Keratinocyte (primary cell): ENCODE measurements at regions not wholly inside any gene's neighbourhood (a gene's known extent, or its start where the extent isn't known, plus 50 kb on each side); places are given as distances from the start of the nearest gene placed in this dataset.

ENCODE experiments used
- EZH2 ChIP-seq: IDR thresholded peaks from one replicate; pipeline ENCODE4 v1.6.1; 2012; ENCODE audit warnings: inconsistent platforms, mild to moderate bottlenecking, low read length, moderate library complexity
- TF ChIP-seq, protein P1 (sequence below), 3 experiments: IDR thresholded peaks in 1 of 3; conservative IDR thresholded peaks in 1 of 3; optimal IDR thresholded peaks in 1 of 3; 2 replicates in 2 of 3; 3 replicates in 1 of 3; pipeline versions ENCODE3 to v1.5.1; 2011; ENCODE audit warnings: low read length in 3 of 3, mild to moderate bottlenecking in 3 of 3, moderate library complexity in 2 of 3, control low read depth in 1 of 3, inconsistent platforms in 1 of 3; ENCODE audit not compliant: insufficient read depth in 2 of 3; ENCODE audit errors: extremely low read depth in 1 of 3

DNA sequence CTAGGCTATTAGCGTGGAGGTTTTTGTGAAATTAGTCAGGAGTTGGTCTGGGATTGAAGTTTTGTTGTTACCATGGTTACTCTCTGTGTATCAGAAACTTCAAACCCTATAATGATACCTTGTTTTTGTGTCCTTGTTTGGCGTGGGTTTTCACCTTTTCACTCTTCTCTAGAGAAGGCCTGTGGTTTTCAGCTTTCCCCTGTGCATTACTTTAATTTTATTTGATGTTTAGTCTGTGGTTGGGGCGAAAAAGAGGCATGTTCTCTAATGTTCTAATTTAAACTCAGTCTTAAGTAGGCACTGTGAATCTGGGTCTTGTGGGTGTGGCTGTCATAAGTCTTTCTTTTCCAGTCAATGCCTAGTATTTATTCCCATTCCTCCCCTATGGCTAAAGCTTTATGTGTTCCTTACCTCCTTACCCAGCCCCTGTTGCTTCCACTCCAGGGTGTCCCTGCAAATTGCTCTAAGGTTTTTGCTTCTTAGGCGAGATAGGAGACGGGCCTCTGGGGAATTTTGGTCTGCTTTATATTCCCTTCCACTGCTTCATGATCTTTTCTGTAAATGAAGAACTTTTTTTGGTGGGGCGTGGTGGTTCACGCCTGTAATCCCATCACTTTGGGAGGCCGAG lies 125.1 kb upstream of the XIST start:
- no peak for TF ChIP-seq EZH2
- TF ChIP-seq, protein P1, sequence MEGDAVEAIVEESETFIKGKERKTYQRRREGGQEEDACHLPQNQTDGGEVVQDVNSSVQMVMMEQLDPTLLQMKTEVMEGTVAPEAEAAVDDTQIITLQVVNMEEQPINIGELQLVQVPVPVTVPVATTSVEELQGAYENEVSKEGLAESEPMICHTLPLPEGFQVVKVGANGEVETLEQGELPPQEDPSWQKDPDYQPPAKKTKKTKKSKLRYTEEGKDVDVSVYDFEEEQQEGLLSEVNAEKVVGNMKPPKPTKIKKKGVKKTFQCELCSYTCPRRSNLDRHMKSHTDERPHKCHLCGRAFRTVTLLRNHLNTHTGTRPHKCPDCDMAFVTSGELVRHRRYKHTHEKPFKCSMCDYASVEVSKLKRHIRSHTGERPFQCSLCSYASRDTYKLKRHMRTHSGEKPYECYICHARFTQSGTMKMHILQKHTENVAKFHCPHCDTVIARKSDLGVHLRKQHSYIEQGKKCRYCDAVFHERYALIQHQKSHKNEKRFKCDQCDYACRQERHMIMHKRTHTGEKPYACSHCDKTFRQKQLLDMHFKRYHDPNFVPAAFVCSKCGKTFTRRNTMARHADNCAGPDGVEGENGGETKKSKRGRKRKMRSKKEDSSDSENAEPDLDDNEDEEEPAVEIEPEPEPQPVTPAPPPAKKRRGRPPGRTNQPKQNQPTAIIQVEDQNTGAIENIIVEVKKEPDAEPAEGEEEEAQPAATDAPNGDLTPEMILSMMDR (optimal IDR thresholded peaks at IDR 0.05 in 1 of 3, IDR thresholded peaks at IDR 0.05 in 1 of 3, conservative IDR thresholded peaks at IDR 0.05 in 1 of 3; ENCODE audit: extremely low read depth in 1 of 3, insufficient read depth in 2 of 3, low read length in 3 of 3): no peak
